A673 (cell line): ENCODE measurements at regions not wholly inside any gene's neighbourhood (a gene's known extent, or its start where the extent isn't known, plus 50 kb on each side); places are given as distances from the start of the nearest gene placed in this dataset.
A peak's percentile ranks its signal among the peaks of the same experiment; 100 is the strongest.

Experiments
- BruUV-seq: library from RNA; stranded (reverse); fragments of 400-500 nt; replicated peaks from 2 replicates; lab custom pipeline; 2021; lab: Mats Ljungman, UMichigan
- CTCF ChIA-PET: fragments of 300-600 bp; sonication (Branson Sonifier 250); formaldehyde crosslinking; loops from one replicate; lab custom pipeline; 2022; ENCODE audit warnings: antibody characterized with exemption; lab: Charles Lee
- POLR2A ChIA-PET: fragments of 300-600 bp; sonication (Branson Sonifier 250); formaldehyde crosslinking; loops from one replicate; lab custom pipeline; 2022; ENCODE audit warnings: antibody characterized with exemption; ENCODE audit not compliant: low non-redundant PET; lab: Charles Lee
- DNase-seq: peaks from one replicate; pipeline ENCODE4 v3.0.0-alpha.2; 2015; ENCODE audit warnings: low spot score
- H3K27ac ChIP-seq: fragments of 200-600 bp; sonication (generic); 2 replicates; pipeline ENCODE4 v1.5.1; 2016; ENCODE audit warnings: mixed run types, low read depth, mild to moderate bottlenecking, mixed read lengths, antibody characterized with exemption, low read length; ENCODE audit not compliant: poor library complexity, severe bottlenecking
- H3K27me3 ChIP-seq: fragments of 200-600 bp; sonication (generic); replicated peaks from 2 replicates; pipeline ENCODE4 v1.6.1; 2017; ENCODE audit warnings: mixed run types, low read depth, mild to moderate bottlenecking, mixed read lengths, antibody characterized with exemption, low read length; ENCODE audit not compliant: insufficient read depth, poor library complexity
- H3K36me3 ChIP-seq: fragments of 200-600 bp; sonication (generic); 2 replicates; pipeline ENCODE4 v1.6.1; 2016; ENCODE audit warnings: mixed run types, mild to moderate bottlenecking, mixed read lengths, antibody characterized with exemption, low read length; ENCODE audit not compliant: insufficient read depth, poor library complexity, severe bottlenecking
- H3K4me1 ChIP-seq: fragments of 200-600 bp; sonication (generic); 2 replicates; pipeline ENCODE4 v1.6.1; 2017; ENCODE audit warnings: mixed run types, mild to moderate bottlenecking, mixed read lengths, antibody characterized with exemption, low read length; ENCODE audit not compliant: insufficient read depth, poor library complexity, severe bottlenecking
- H3K4me3 ChIP-seq: fragments of 200-600 bp; sonication (generic); 2 replicates; pipeline ENCODE4 v1.5.1; 2016; ENCODE audit warnings: low read depth, mixed run types, mild to moderate bottlenecking, mixed read lengths, low read length; ENCODE audit not compliant: poor library complexity, severe bottlenecking
- H3K9me3 ChIP-seq: fragments of 200-600 bp; sonication (generic); 2 replicates; pipeline ENCODE4 v1.6.1; 2016; ENCODE audit warnings: mixed run types, low read depth, mild to moderate bottlenecking, mixed read lengths, antibody characterized with exemption, low read length; ENCODE audit not compliant: poor library complexity, severe bottlenecking
- EZH2 ChIP-seq: fragments of 200-600 bp; sonication (generic); IDR thresholded peaks from 2 replicates; pipeline ENCODE4 v1.6.1; 2017; ENCODE audit warnings: borderline replicate concordance, low read depth, mild to moderate bottlenecking, mixed read lengths, antibody characterized with exemption, low read length; ENCODE audit not compliant: poor library complexity, severe bottlenecking
- intact Hi-C: fragments of 100-400 bp; cut with micrococcal nuclease; formaldehyde crosslinking; loops from one replicate; pipeline ENCODE4 v1.10.0; 2022; ENCODE audit not compliant: unreplicated experiment
- TF ChIP-seq, protein P1 (sequence below): fragments of 300-800, 200-600 bp; sonication (generic); conservative IDR thresholded peaks from 2 replicates; pipeline ENCODE4 v1.5.1; 2017; ENCODE audit warnings: low read depth, mild to moderate bottlenecking, antibody characterized with exemption, low read length, moderate library complexity, mixed read lengths

DNA sequence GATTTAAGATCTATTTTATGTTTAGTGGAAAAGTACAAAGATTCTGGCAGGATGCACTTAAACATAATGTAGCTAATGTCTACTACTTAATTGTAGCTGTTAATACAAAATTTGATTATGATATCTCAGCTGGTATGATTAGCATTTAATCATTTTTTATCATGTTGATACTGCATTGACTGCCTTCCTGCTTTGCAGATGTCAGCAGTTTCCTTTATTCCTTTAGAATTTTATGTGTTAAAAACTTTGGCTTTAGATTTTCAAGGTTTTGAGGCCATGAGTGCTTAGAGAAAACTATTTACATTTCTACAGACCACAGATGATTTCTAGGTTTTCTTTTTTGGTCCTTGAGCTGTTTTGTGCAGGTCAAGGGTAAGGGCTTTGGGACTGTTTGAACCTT is 152.2 kb downstream of the ZNF326 start:
- H3K27ac ChIP-seq = no peak overlapping the region
- no peak overlapping the region for H3K4me3 ChIP-seq
- H3K9me3 ChIP-seq = no peaks in the 10 kb centered on the region
- DNase-seq = no peak
- peaks cover 24% of the 10 kb centered on the region for H3K4me1 ChIP-seq
- H3K27me3 ChIP-seq = no peaks in the 10 kb centered on the region
- H3K36me3 ChIP-seq = no peaks in the 10 kb centered on the region
- POLR2A ChIA-PET = no interaction called here
- CTCF ChIA-PET = no interaction called here
- intact Hi-C loops = no loop called here
- no TSS peak for BruUV-seq
- TF ChIP-seq, protein P1, sequence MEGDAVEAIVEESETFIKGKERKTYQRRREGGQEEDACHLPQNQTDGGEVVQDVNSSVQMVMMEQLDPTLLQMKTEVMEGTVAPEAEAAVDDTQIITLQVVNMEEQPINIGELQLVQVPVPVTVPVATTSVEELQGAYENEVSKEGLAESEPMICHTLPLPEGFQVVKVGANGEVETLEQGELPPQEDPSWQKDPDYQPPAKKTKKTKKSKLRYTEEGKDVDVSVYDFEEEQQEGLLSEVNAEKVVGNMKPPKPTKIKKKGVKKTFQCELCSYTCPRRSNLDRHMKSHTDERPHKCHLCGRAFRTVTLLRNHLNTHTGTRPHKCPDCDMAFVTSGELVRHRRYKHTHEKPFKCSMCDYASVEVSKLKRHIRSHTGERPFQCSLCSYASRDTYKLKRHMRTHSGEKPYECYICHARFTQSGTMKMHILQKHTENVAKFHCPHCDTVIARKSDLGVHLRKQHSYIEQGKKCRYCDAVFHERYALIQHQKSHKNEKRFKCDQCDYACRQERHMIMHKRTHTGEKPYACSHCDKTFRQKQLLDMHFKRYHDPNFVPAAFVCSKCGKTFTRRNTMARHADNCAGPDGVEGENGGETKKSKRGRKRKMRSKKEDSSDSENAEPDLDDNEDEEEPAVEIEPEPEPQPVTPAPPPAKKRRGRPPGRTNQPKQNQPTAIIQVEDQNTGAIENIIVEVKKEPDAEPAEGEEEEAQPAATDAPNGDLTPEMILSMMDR = no peak
- no peak for TF ChIP-seq EZH2

DNA sequence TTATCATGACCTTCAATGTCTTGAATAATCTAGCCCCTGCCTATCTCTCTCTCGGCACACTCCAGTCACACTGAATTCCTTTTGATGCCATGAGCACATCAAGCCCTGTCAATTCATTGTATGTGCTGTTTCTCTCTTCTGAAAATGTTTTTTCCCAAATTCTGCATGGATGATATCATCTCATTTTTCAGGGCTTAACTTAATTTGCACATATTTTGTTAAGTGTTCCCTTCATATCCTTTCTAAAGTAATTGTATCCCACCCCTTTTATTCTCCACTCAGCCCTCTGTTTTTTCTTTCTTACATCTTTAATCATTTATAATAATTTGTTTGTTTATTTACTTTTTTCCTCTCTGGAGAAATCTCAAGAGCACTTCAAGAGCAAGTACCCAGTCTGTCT is 149.9 kb downstream of the ZNF326 start:
- Histone ChIP-seq H3K9me3 (no peaks in the 10 kb centered on the region), H3K36me3 (no peaks in the 10 kb centered on the region), H3K4me3 (no peak overlapping the region), H3K27me3 (no peaks in the 10 kb centered on the region), H3K27ac (no peak overlapping the region), H3K4me1 (peaks cover 24% of the 10 kb centered on the region)
- ChIA-PET POLR2A (no interaction called here), CTCF (no interaction called here)
- intact Hi-C loops = no loop called here
- TF ChIP-seq EZH2 = no peak
- TF ChIP-seq, protein P1 = no peak
- BruUV-seq = no TSS peak
- DNase-seq = peak; percentile 45

DNA sequence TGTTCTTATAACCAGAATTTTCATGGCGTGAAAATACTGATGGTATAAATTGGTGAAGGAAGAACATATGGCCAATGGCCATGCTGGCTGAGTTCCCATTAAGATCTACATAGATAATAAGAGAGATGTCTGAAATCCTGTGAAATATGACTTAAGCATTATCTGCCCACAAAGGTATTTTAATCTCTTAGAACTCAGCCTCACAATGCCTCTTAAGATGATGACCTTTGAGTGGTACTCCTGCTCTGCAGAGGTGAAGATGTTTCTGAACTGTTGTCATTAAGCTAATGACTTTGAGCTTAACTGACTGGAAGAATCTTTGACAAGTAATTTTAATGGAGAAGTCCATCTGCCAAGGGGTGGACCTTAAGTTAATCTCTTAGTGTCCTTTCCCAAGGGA is 148.7 kb downstream of the ZNF326 start:
- Histone ChIP-seq H3K36me3 (no peaks in the 10 kb centered on the region), H3K4me3 (no peak overlapping the region), H3K9me3 (no peaks in the 10 kb centered on the region), H3K27me3 (no peaks in the 10 kb centered on the region), H3K27ac (no peak overlapping the region), H3K4me1 (peaks cover 24% of the 10 kb centered on the region)
- DNase-seq = peak; percentile 65
- intact Hi-C loops = no loop called here
- ChIA-PET POLR2A (no interaction called here), CTCF (no interaction called here)
- no peak for TF ChIP-seq EZH2
- TF ChIP-seq, protein P1 = no peak
- BruUV-seq = no TSS peak
